HL-60 (cell line): ENCODE measurements at regions not wholly inside any gene's neighbourhood (a gene's known extent, or its start where the extent isn't known, plus 50 kb on each side); places are given as distances from the start of the nearest gene placed in this dataset.

ENCODE experiments used
- DNase-seq, 2 experiments: peaks; one replicate each; pipeline ENCODE4 v3.0.0-alpha.2; 2010 to 2020; ENCODE audit warnings: low read depth in 1 of 2, low spot score in 1 of 2
- H3K27ac ChIP-seq: fragments of 250-450 bp; sonication (Bioruptor Pico); replicated peaks from 2 replicates; pipeline ENCODE4 v1.5.1; 2020; ENCODE audit warnings: mild to moderate bottlenecking, moderate library complexity
- H3K27me3 ChIP-seq: fragments of 250-450 bp; sonication (Bioruptor Pico); 2 replicates; pipeline ENCODE4 v1.5.1; 2021; ENCODE audit warnings: mild to moderate bottlenecking, moderate library complexity; ENCODE audit not compliant: insufficient read depth, poor library complexity, severe bottlenecking
- H3K4me3 ChIP-seq: replicated peaks from 2 replicates; pipeline ENCODE4 v1.5.1; 2011; ENCODE audit warnings: mild to moderate bottlenecking, control low read depth, low read length; ENCODE audit not compliant: insufficient read depth
- CTCF ChIP-seq: IDR thresholded peaks from one replicate; pipeline ENCODE4 v1.5.1; 2011; ENCODE audit warnings: low read length, control low read depth, inconsistent platforms; ENCODE audit not compliant: insufficient read depth
- GABPA ChIP-seq: IDR thresholded peaks from 2 replicates; pipeline ENCODE4 v1.6.1; 2012; ENCODE audit warnings: low read depth
- POLR2AphosphoS5 ChIP-seq: IDR thresholded peaks from 2 replicates; pipeline ENCODE4 v1.6.1; 2012; ENCODE audit warnings: low read depth
- REST ChIP-seq: IDR thresholded peaks from 2 replicates; pipeline ENCODE4 v1.6.1; 2012; ENCODE audit warnings: low read depth; ENCODE audit not compliant: insufficient replicate concordance
- SPI1 ChIP-seq: IDR thresholded peaks from 2 replicates; pipeline ENCODE4 v1.6.1; 2012; ENCODE audit warnings: low read depth, mild to moderate bottlenecking, borderline replicate concordance

GRCh38 chr11:95565724-95566141 is 223.8 kb downstream of the FAM76B start:
- Histone ChIP-seq H3K27me3 (no peaks in the 10 kb centered on the region), H3K27ac (no peak overlapping the region), H3K4me3 (no peak overlapping the region)
- DNase-seq = no peak
- TF ChIP-seq GABPA (no peak), REST (no peak), CTCF (no peak), SPI1 (no peak), POLR2AphosphoS5 (no peak)

GRCh38 chr11:95563859-95564258 is 225.7 kb downstream of the FAM76B start:
- DNase-seq = no peak
- H3K27ac ChIP-seq = no peak overlapping the region
- TF ChIP-seq CTCF = no peak
- TF ChIP-seq GABPA = no peak
- no peak for TF ChIP-seq REST
- TF ChIP-seq SPI1 = no peak
- TF ChIP-seq POLR2AphosphoS5 = no peak

GRCh38 chr11:95563173-95563572 is 226.4 kb downstream of the FAM76B start:
- Histone ChIP-seq H3K4me3 (no peak overlapping the region), H3K27me3 (no peaks in the 10 kb centered on the region), H3K27ac (no peak overlapping the region)
- TF ChIP-seq REST (no peak), POLR2AphosphoS5 (no peak), GABPA (no peak), SPI1 (no peak), CTCF (no peak)
- DNase-seq = no peak

More at GRCh38 chr11:95563859-95564258, 225.7 kb downstream of the FAM76B start:
- no peaks in the 10 kb centered on the region for H3K27me3 ChIP-seq
- no peak overlapping the region for H3K4me3 ChIP-seq
